Breast epithelium (tissue), 3 donors: ENCODE measurements at regions not wholly inside any gene's neighbourhood (a gene's known extent, or its start where the extent isn't known, plus 50 kb on each side); places are given as distances from the start of the nearest gene placed in this dataset.

Source experiments
- CTCF ChIP-seq, 3 donors: fragments of 450-650 bp; IDR thresholded peaks; one replicate each; pipeline ENCODE4 v1.5.1; 2016 to 2017; ENCODE audit warnings: antibody characterized with exemption in 3 of 3, mild to moderate bottlenecking in 3 of 3, moderate library complexity in 3 of 3
- POLR2A ChIP-seq: fragments of 450-650 bp; IDR thresholded peaks from one replicate; pipeline ENCODE4 v1.6.1; 2016; ENCODE audit warnings: antibody characterized with exemption, mild to moderate bottlenecking, moderate library complexity
- POLR2AphosphoS5 ChIP-seq, 3 donors: sonication (generic); formaldehyde crosslinking; IDR thresholded peaks; one replicate each; pipeline ENCODE4 v1.6.1; 2017; ENCODE audit warnings: antibody characterized with exemption in 3 of 3

DNA sequence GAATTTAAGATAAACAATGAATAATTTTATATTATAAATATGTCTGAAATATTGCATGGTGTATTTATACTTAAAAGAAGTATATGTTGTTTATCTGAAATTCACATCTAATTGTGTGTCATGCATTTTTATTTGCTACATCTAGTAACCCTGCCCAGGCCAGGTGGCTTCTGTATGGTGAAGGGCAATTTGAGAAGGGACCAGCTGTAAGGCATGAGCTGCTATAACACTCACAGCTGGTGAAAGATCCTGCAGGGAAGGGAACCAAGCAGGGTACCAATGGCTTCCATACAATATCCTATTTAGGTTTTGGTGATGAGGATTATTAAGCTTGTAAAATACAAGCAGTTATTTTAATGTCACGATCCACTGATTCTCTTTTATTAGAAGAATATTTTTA, 921.8 kb upstream of the GJE1 start:
- TF ChIP-seq POLR2A (no peak), CTCF (IDR thresholded peaks at IDR 0.05) (no peak), POLR2AphosphoS5 (IDR thresholded peaks at IDR 0.05) (no peak)
